ENCODE measurements at regions not wholly inside any gene's neighbourhood (a gene's known extent, or its start where the extent isn't known, plus 50 kb on each side); places are given as distances from the start of the nearest gene placed in this dataset.

DNA sequence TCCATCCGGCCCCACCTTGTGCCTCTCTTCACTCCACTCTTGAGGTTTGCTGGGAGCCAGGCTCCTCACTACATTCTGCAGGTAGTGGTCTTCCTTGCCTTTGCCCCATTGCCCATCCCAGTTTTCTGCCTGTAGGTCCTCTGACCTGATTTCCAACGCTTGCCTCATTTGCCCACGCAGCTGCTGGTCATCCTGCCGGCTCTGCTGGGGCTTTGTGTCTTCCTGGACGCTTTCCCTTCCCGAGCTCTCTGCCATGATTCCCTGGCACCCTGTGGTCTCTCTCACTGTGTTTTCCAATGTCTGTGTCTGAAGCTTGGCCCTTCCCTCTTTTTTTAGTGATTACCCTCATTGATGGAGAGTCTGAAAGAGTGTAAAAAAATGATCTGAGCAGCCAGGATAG, 451.6 kb downstream of the UTRN start:
- TF ChIP-seq, protein P1, sequence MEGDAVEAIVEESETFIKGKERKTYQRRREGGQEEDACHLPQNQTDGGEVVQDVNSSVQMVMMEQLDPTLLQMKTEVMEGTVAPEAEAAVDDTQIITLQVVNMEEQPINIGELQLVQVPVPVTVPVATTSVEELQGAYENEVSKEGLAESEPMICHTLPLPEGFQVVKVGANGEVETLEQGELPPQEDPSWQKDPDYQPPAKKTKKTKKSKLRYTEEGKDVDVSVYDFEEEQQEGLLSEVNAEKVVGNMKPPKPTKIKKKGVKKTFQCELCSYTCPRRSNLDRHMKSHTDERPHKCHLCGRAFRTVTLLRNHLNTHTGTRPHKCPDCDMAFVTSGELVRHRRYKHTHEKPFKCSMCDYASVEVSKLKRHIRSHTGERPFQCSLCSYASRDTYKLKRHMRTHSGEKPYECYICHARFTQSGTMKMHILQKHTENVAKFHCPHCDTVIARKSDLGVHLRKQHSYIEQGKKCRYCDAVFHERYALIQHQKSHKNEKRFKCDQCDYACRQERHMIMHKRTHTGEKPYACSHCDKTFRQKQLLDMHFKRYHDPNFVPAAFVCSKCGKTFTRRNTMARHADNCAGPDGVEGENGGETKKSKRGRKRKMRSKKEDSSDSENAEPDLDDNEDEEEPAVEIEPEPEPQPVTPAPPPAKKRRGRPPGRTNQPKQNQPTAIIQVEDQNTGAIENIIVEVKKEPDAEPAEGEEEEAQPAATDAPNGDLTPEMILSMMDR (IDR thresholded peaks at IDR 0.05), result no peak
- no peak overlapping the region for H3K27ac ChIP-seq
- no peaks in the 10 kb centered on the region for H3K27me3 ChIP-seq
- H3K4me1 ChIP-seq, result no peaks in the 10 kb centered on the region
- no peak overlapping the region for H3K9ac ChIP-seq (ENCODE audit: low read depth in 2 of 2, low read length in 2 of 2)
- H3K36me3 ChIP-seq, result no peaks in the 10 kb centered on the region
- H3K4me3 ChIP-seq, result no peak overlapping the region
- no peak for DNase-seq
- H3K9me3 ChIP-seq, result no peaks in the 10 kb centered on the region
- intact Hi-C loops (cut with DNase I), result no loop called here

DNA sequence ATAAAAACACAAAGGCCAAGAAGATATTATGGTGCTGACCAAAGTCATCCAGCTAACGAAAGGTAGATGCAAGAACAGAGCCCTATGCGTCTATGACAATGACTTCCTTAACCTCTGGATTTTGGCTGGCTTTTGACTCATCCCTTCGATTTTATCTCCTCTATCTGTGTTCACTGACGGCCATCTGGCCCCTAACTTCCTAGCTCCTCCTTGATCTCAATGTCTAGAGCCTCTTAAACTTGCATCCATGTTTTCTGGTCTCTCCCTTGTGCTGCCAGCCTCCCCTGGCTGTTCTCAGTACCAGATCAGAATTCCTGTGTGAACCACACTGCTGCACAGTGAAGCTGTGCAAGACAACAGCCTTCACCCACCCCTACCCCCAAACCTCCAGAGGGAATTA, 452.9 kb downstream of the UTRN start:
- DNase-seq, result no peak
- H3K9ac ChIP-seq (ENCODE audit: low read depth in 2 of 2, low read length in 2 of 2), result no peak overlapping the region
- no peaks in the 10 kb centered on the region for H3K9me3 ChIP-seq
- no peaks in the 10 kb centered on the region for H3K27me3 ChIP-seq
- H3K36me3 ChIP-seq, result no peaks in the 10 kb centered on the region
- no peak overlapping the region for H3K27ac ChIP-seq
- H3K4me3 ChIP-seq, result no peak overlapping the region
- no peaks in the 10 kb centered on the region for H3K4me1 ChIP-seq
- intact Hi-C loops (cut with DNase I), result no loop called here
- TF ChIP-seq, protein P1 (IDR thresholded peaks at IDR 0.05), result no peak

DNA sequence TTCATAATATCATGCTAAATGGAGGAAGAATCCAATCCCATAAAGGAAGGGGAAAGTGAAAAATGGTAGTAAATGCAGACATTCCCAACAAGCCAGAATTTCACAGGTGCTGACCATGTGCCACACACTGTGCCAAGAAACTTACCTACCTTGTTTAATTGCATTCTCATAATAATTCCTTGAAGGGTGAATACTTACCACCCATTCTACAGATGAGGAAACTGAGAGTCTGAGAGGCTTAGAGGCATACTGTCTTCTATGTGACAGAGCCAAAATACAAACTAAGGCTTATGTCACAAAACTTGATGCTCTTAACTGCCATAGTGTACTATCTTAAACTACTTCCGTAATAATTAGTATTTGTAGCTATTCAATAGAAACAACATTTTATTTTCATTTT, 454.7 kb downstream of the UTRN start:
- DNase-seq, result no peak
- intact Hi-C loops (cut with DNase I), result no loop called here
- no peaks in the 10 kb centered on the region for H3K4me1 ChIP-seq
- no peaks in the 10 kb centered on the region for H3K9me3 ChIP-seq
- no peaks in the 10 kb centered on the region for H3K27me3 ChIP-seq
- no peak overlapping the region for H3K27ac ChIP-seq
- TF ChIP-seq, protein P1 (IDR thresholded peaks at IDR 0.05), result no peak
- no peaks in the 10 kb centered on the region for H3K36me3 ChIP-seq
- H3K9ac ChIP-seq (ENCODE audit: low read depth in 2 of 2, low read length in 2 of 2), result no peak overlapping the region
- H3K4me3 ChIP-seq, result no peak overlapping the region

DNA sequence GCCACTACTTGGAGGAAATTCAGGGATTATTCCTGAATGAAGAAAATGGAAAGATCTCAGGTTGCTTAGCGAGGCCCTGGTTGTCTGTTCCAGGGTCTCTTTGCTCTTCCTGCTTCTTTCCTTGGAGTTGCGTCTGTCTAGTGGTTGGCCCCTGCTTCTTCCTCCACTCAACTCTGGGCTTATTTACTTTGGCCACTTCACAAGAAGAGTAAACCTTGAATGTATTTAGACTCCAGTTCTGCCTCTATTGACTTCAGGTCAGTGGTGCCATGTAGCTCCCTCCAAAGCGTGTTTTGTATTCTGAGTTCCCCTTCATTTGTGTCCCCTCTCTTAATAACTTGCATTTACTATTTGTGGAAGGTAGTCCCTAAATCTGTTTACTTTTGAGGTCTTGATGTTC, 456.5 kb downstream of the UTRN start:
- no peaks in the 10 kb centered on the region for H3K9me3 ChIP-seq
- intact Hi-C loops (cut with DNase I), result no loop called here
- H3K36me3 ChIP-seq, result no peaks in the 10 kb centered on the region
- no peak overlapping the region for H3K4me3 ChIP-seq
- no peak overlapping the region for H3K27ac ChIP-seq
- no peaks in the 10 kb centered on the region for H3K27me3 ChIP-seq
- DNase-seq, result no peak
- no peak overlapping the region for H3K9ac ChIP-seq (ENCODE audit: low read depth in 2 of 2, low read length in 2 of 2)
- TF ChIP-seq, protein P1 (IDR thresholded peaks at IDR 0.05), result no peak
- H3K4me1 ChIP-seq, result no peaks in the 10 kb centered on the region

DNA sequence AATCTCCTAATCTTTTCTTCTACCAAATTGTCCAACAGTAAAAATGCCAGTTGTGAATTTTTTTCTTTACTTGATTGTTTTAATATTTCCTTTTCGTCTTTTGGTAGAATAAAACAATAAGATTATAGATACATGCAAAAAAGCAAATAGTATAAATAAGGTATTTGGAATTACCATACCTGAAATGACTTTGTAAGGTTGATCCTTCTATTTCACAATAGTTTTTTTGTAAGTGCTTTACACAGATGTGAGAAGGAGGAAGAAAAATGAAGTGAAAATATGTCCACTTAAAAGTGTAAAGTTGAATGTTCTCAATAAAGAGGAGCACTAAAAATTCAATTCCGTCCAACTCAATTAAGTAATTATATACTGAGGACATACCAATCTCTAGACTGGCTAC, 457.6 kb downstream of the UTRN start:
- no peak overlapping the region for H3K9ac ChIP-seq (ENCODE audit: low read depth in 2 of 2, low read length in 2 of 2)
- H3K9me3 ChIP-seq, result no peaks in the 10 kb centered on the region
- intact Hi-C loops (cut with DNase I), result no loop called here
- DNase-seq, result no peak
- TF ChIP-seq, protein P1 (IDR thresholded peaks at IDR 0.05), result no peak
- H3K36me3 ChIP-seq, result no peaks in the 10 kb centered on the region
- H3K27me3 ChIP-seq, result no peaks in the 10 kb centered on the region
- H3K4me3 ChIP-seq, result no peak overlapping the region
- H3K4me1 ChIP-seq, result no peaks in the 10 kb centered on the region
- H3K27ac ChIP-seq, result no peak overlapping the region

DNA sequence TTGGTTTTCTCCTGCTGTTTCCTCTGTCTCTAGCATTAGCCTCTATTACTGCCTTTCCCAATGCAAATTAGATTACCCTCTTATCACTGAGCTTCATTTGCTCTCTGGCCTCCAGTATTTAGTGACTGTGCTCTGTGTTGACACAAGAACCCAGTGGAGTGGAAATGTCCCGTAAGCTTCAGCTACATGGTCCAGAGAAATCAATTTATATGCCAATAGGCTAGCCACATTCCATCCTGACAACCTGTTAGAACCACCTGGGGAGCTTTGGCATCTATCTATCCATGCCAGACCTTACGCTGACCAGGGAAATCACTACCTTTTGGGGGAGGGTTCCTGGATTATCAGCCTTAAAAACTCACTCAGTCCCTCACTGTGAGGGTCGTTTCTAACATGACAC, 459.6 kb downstream of the UTRN start:
- no peak for DNase-seq

More for the DNA sequence above, 459.6 kb downstream of the UTRN start:
- TF ChIP-seq, protein P1 (IDR thresholded peaks at IDR 0.05), result no peak
- Histone ChIP-seq H3K27ac (no peak overlapping the region), H3K4me1 (no peaks in the 10 kb centered on the region), H3K27me3 (no peaks in the 10 kb centered on the region), H3K4me3 (no peak overlapping the region), H3K9me3 (no peaks in the 10 kb centered on the region), H3K9ac (ENCODE audit: low read depth in 2 of 2, low read length in 2 of 2) (no peak overlapping the region), H3K36me3 (no peaks in the 10 kb centered on the region)
- intact Hi-C loops (cut with DNase I), result no loop called here
